ENCODE measurements at regions not wholly inside any gene's neighbourhood (a gene's known extent, or its start where the extent isn't known, plus 50 kb on each side); places are given as distances from the start of the nearest gene placed in this dataset.
"Not testable (repeated sequence)": the region's sequence is repeated elsewhere in the genome, so short reads cannot be mapped to it uniquely, and the experiment has no call there.

GRCh38 chr2:17249249-17249648, 269.0 kb downstream of the RAD51AP2 start:
- no peak for DNase-seq

- no peak for DNase-seq
Observed at GRCh38 chr2:17245906-17246305, 272.3 kb downstream of the RAD51AP2 start.

- DNase-seq, result no peak
Observed at GRCh38 chr2:17242813-17243485, 275.3 kb downstream of the RAD51AP2 start.

- no peak for DNase-seq
Observed at GRCh38 chr2:17239550-17239949, 278.7 kb downstream of the RAD51AP2 start.

GRCh38 chr2:17235167-17235566, 283.1 kb downstream of the RAD51AP2 start:
- DNase-seq, result no peak

GRCh38 chr2:17232776-17233556, 285.3 kb downstream of the RAD51AP2 start:
- DNase-seq, result no peak

- DNase-seq, result no peak
Observed at GRCh38 chr2:17231394-17231965, 286.8 kb downstream of the RAD51AP2 start.

- no peak for DNase-seq
Observed at GRCh38 chr2:17229414-17229813, 288.8 kb downstream of the RAD51AP2 start.

GRCh38 chr2:17228461-17228860, 289.8 kb downstream of the RAD51AP2 start:
- DNase-seq, result no peak

- no peak for DNase-seq
Observed at GRCh38 chr2:17227856-17228255, 290.4 kb downstream of the RAD51AP2 start.

- no peak for DNase-seq
Observed at GRCh38 chr2:17226941-17227490, 291.2 kb downstream of the RAD51AP2 start.

- DNase-seq, result no peak
Observed at GRCh38 chr2:17223211-17223610, 295.0 kb downstream of the RAD51AP2 start.

GRCh38 chr2:17208511-17208910, 309.7 kb downstream of the RAD51AP2 start:
- no peak for DNase-seq

- no peak for DNase-seq
Observed at GRCh38 chr2:17206771-17207170, 311.5 kb downstream of the RAD51AP2 start.

GRCh38 chr2:17204214-17204613, 314.0 kb downstream of the RAD51AP2 start:
- DNase-seq, result not testable (repeated sequence)

- DNase-seq, result not testable (repeated sequence)
Observed at GRCh38 chr2:17202628-17203027, 315.6 kb downstream of the RAD51AP2 start.

GRCh38 chr2:17199741-17200140, 318.5 kb downstream of the RAD51AP2 start:
- no peak for DNase-seq

GRCh38 chr2:17196380-17196779, 321.9 kb downstream of the RAD51AP2 start:
- DNase-seq, result no peak

GRCh38 chr2:17195016-17195415, 323.2 kb downstream of the RAD51AP2 start:
- no peak for DNase-seq

- no peak for DNase-seq
Observed at GRCh38 chr2:17194083-17194482, 324.2 kb downstream of the RAD51AP2 start.

GRCh38 chr2:17193433-17193890, 324.8 kb downstream of the RAD51AP2 start:
- DNase-seq, result not testable (repeated sequence)

GRCh38 chr2:17191223-17191622, 327.0 kb downstream of the RAD51AP2 start:
- no peak for DNase-seq

- DNase-seq, result no peak
Observed at GRCh38 chr2:17190527-17190926, 327.7 kb downstream of the RAD51AP2 start.

- no peak for DNase-seq
Observed at GRCh38 chr2:17188721-17189120, 329.5 kb downstream of the RAD51AP2 start.
